WTC11 (cell line): ENCODE measurements at regions not wholly inside any gene's neighbourhood (a gene's known extent, or its start where the extent isn't known, plus 50 kb on each side); places are given as distances from the start of the nearest gene placed in this dataset.

Source experiments
- ATAC-seq: fragments of 200-7000 bp; cut with Tn5 transposase; 2 replicates; pipeline ENCODE4 v1.10.0; 2021; ENCODE audit warnings: mild to moderate bottlenecking, moderate library complexity
- CTCF ChIA-PET: fragments of 300-600 bp; sonication (Branson Sonifier 250); formaldehyde crosslinking; loops from one replicate; lab custom pipeline; 2021; ENCODE audit warnings: antibody characterized with exemption; lab: Charles Lee
- POLR2A ChIA-PET: fragments of 350-600 bp; sonication (Branson Sonifier 250); formaldehyde crosslinking; loops from one replicate; lab custom pipeline; 2021; ENCODE audit warnings: antibody characterized with exemption; lab: Charles Lee
- DNase-seq: peaks from one replicate; pipeline ENCODE4 v3.0.0; 2021; ENCODE audit warnings: low spot score
- H3K27ac Mint-ChIP-seq: 2 replicates; pipeline ENCODE4 v1.8.0; 2021; ENCODE audit warnings: mixed read lengths
- H3K27me3 Mint-ChIP-seq: 2 replicates; pipeline ENCODE4 v1.8.0; 2021; ENCODE audit warnings: low read depth, mild to moderate bottlenecking, moderate library complexity, mixed read lengths
- H3K36me3 Mint-ChIP-seq: 2 replicates; pipeline ENCODE4 v1.8.0; 2021; ENCODE audit warnings: mixed read lengths
- H3K4me1 Mint-ChIP-seq: 2 replicates; pipeline ENCODE4 v1.8.0; 2022; ENCODE audit warnings: mixed read lengths
- H3K4me3 Mint-ChIP-seq: 2 replicates; pipeline ENCODE4 v1.8.0; 2021; ENCODE audit warnings: mild to moderate bottlenecking, moderate library complexity, mixed read lengths
- H3K9me3 Mint-ChIP-seq: 2 replicates; pipeline ENCODE4 v1.8.0; 2021; ENCODE audit warnings: mixed read lengths
- ELF4 ChIP-seq: sonication (generic); formaldehyde crosslinking; IDR thresholded peaks from 2 replicates; pipeline ENCODE4 v1.8.1; 2022; ENCODE audit warnings: low read depth, mild to moderate bottlenecking, moderate library complexity, missing genetic modification reagents
- HMGA2 ChIP-seq: fragments of 250-450 bp; sonication (Bioruptor Pico); IDR thresholded peaks from 2 replicates; pipeline ENCODE4 v1.4.0; 2021; ENCODE audit warnings: mild to moderate bottlenecking, moderate library complexity
- JAZF1 ChIP-seq: fragments of 250-450 bp; sonication (Bioruptor Pico); IDR thresholded peaks from 2 replicates; pipeline ENCODE4 v1.9.0; 2021; ENCODE audit warnings: moderate library complexity, mild to moderate bottlenecking, inconsistent platforms
- JUN ChIP-seq: sonication (generic); formaldehyde crosslinking; IDR thresholded peaks from 2 replicates; pipeline ENCODE4 v1.8.0; 2023; ENCODE audit warnings: mild to moderate bottlenecking, missing genetic modification reagents
- MXD4 ChIP-seq: fragments of 250-450 bp; sonication (Bioruptor Pico); IDR thresholded peaks from 2 replicates; pipeline ENCODE4 v1.8.0; 2021; ENCODE audit warnings: mild to moderate bottlenecking, moderate library complexity, borderline replicate concordance
- MYBL2 ChIP-seq: sonication (generic); formaldehyde crosslinking; IDR thresholded peaks from 2 replicates; pipeline ENCODE4 v1.8.1; 2023; ENCODE audit warnings: mild to moderate bottlenecking, moderate library complexity, missing genetic modification reagents
- NFYB ChIP-seq: sonication (generic); formaldehyde crosslinking; conservative IDR thresholded peaks from 2 replicates; pipeline ENCODE4 v1.8.0; 2022; ENCODE audit warnings: low read depth, missing genetic modification reagents
- PREB ChIP-seq: sonication (generic); formaldehyde crosslinking; IDR thresholded peaks from 2 replicates; pipeline ENCODE4 v1.8.1; 2022; ENCODE audit warnings: mild to moderate bottlenecking, missing genetic modification reagents, moderate library complexity, borderline replicate concordance
- PRRX2 ChIP-seq: fragments of 250-450 bp; sonication (Bioruptor Pico); IDR thresholded peaks from 2 replicates; pipeline ENCODE4 v1.8.0; 2021; ENCODE audit warnings: mild to moderate bottlenecking
- SOX15 ChIP-seq: fragments of 250-450 bp; sonication (Bioruptor Pico); IDR thresholded peaks from 2 replicates; pipeline ENCODE4 v1.9.0; 2021; ENCODE audit warnings: mild to moderate bottlenecking
- STAT6 ChIP-seq: sonication (generic); formaldehyde crosslinking; conservative IDR thresholded peaks from 2 replicates; pipeline ENCODE4 v1.8.1; 2023; ENCODE audit warnings: mild to moderate bottlenecking, low read depth, missing genetic modification reagents, moderate library complexity
- ZMAT4 ChIP-seq: fragments of 250-450 bp; sonication (Bioruptor Pico); IDR thresholded peaks from 2 replicates; pipeline ENCODE4 v1.9.0; 2021; ENCODE audit warnings: mild to moderate bottlenecking
- ZNF121 ChIP-seq: sonication (generic); formaldehyde crosslinking; IDR thresholded peaks from 2 replicates; pipeline ENCODE4 v1.8.0; 2023; ENCODE audit warnings: missing genetic modification reagents
- ZNF138 ChIP-seq: sonication (generic); formaldehyde crosslinking; conservative IDR thresholded peaks from 2 replicates; pipeline ENCODE4 v1.8.1; 2022; ENCODE audit warnings: mild to moderate bottlenecking, moderate library complexity, missing genetic modification reagents
- ZNF281 ChIP-seq: sonication (generic); formaldehyde crosslinking; IDR thresholded peaks from 2 replicates; pipeline ENCODE4 v1.8.0; 2023; ENCODE audit warnings: mild to moderate bottlenecking, missing genetic modification reagents
- ZNF532 ChIP-seq: fragments of 250-450 bp; sonication (Bioruptor Pico); IDR thresholded peaks from 2 replicates; pipeline ENCODE4 v1.9.0; 2021; ENCODE audit warnings: mild to moderate bottlenecking, borderline replicate concordance

- TF ChIP-seq ZNF138 (CRISPR knock-in tag): no peak
Observed at GRCh38 chr3:24048843-24049242, 103.8 kb downstream of the NR1D2 start (continued).

- Mint-ChIP-seq H3K4me1 (no peaks in the 10 kb centered on the region), H3K4me3 (no peak overlapping the region), H3K27me3 (peaks cover 3% of the 10 kb centered on the region; the same call in 1 of the 2 replicates), H3K9me3 (no peaks in the 10 kb centered on the region), H3K36me3 (no peaks in the 10 kb centered on the region), H3K27ac (no peak overlapping the region)
- no peak for TF ChIP-seq HMGA2 (CRISPR knock-in tag)
- TF ChIP-seq JUN: no peak
- TF ChIP-seq MYBL2: no peak
- TF ChIP-seq ZNF532: no peak
- no peak for TF ChIP-seq ZMAT4 (CRISPR knock-in tag)
- TF ChIP-seq JAZF1: no peak
- ATAC-seq (no peak), DNase-seq (no peak)
- CTCF ChIA-PET: no interaction called here
- POLR2A ChIA-PET: no interaction called here
Observed at GRCh38 chr3:24052446-24052845, 107.4 kb downstream of the NR1D2 start.

- POLR2A ChIA-PET: no interaction called here
- Mint-ChIP-seq H3K9me3 (no peaks in the 10 kb centered on the region), H3K4me1 (peaks cover 7% of the 10 kb centered on the region), H3K27ac (no peak overlapping the region), H3K27me3 (peaks cover 3% of the 10 kb centered on the region; the same call in 1 of the 2 replicates), H3K36me3 (no peaks in the 10 kb centered on the region), H3K4me3 (no peak overlapping the region)
- CTCF ChIA-PET: no interaction called here
- no peak for ATAC-seq
- DNase-seq: no peak
- TF ChIP-seq ZNF121 (CRISPR knock-in tag) (no peak), PRRX2 (CRISPR knock-in tag) (no peak), STAT6 (CRISPR knock-in tag) (no peak), ZNF281 (CRISPR knock-in tag) (no peak), PREB (CRISPR knock-in tag) (no peak), SOX15 (CRISPR knock-in tag) (no peak), ZNF532 (no peak), MXD4 (no peak), NFYB (no peak), ELF4 (CRISPR knock-in tag) (no peak), ZMAT4 (CRISPR knock-in tag) (no peak)
Observed at GRCh38 chr3:24058940-24059705, 114.0 kb downstream of the NR1D2 start.
